Endothelial cell of umbilical vein (primary cell): ENCODE measurements at regions not wholly inside any gene's neighbourhood (a gene's known extent, or its start where the extent isn't known, plus 50 kb on each side); places are given as distances from the start of the nearest gene placed in this dataset.

ENCODE experiments used
- BruUV-seq: library from RNA; stranded (reverse); fragments of 400-500 nt; replicated peaks from 2 replicates; lab custom pipeline; 2021; lab: Mats Ljungman, UMichigan
- CTCF ChIA-PET: fragments of 300-600, 350-600 bp; sonication (Branson Sonifier 250); formaldehyde crosslinking; loops from one replicate; lab custom pipeline; 2021; ENCODE audit warnings: antibody characterized with exemption, inconsistent platforms; lab: Charles Lee
- POLR2A ChIA-PET: fragments of 300-600, 350-600 bp; sonication (Branson Sonifier 250); formaldehyde crosslinking; loops from one replicate; lab custom pipeline; 2021; ENCODE audit warnings: antibody characterized with exemption, inconsistent platforms; lab: Charles Lee
- DNase-seq: peaks from one replicate; pipeline ENCODE4 v3.0.0-alpha.2; 2011; ENCODE audit warnings: low read depth, low spot score
- FAIRE-seq: peaks from 2 replicates; lab custom pipeline; 2011; peaks lifted over from hg19 to GRCh38; lab: Jason Lieb, UNC
- H2AFZ ChIP-seq: 2 replicates; pipeline ENCODE4 v1.6.0; 2012; ENCODE audit warnings: low read depth, low read length, control low read depth, inconsistent platforms
- H3K27ac ChIP-seq: 2 replicates; pipeline ENCODE4 v1.5.1; 2011; ENCODE audit warnings: low read depth, mild to moderate bottlenecking, control low read depth, low read length, moderate library complexity; ENCODE audit not compliant: insufficient read depth
- H3K27me3 ChIP-seq, 2 experiments: 2 replicates each; pipeline versions ENCODE4 v1.6.0 to v1.6.1; 2011; ENCODE audit warnings: low read length in 2 of 2, mixed read lengths in 1 of 2; ENCODE audit not compliant: control insufficient read depth in 2 of 2, insufficient read depth in 2 of 2
- H3K36me3 ChIP-seq, 2 experiments: 2 replicates in 1 of 2; 3 replicates in 1 of 2; pipeline ENCODE4 v1.5.1; 2011; ENCODE audit warnings: low read length in 2 of 2, mild to moderate bottlenecking in 1 of 2, moderate library complexity in 1 of 2; ENCODE audit not compliant: control insufficient read depth in 2 of 2, insufficient read depth in 2 of 2; ENCODE audit errors: extremely low read depth in 1 of 2
- H3K4me1 ChIP-seq: 3 replicates; pipeline ENCODE4 v1.5.1; 2011; ENCODE audit warnings: mild to moderate bottlenecking, low read length; ENCODE audit not compliant: control insufficient read depth, insufficient read depth; ENCODE audit errors: extremely low read depth
- H3K4me2 ChIP-seq: 2 replicates; pipeline ENCODE4 v1.6.1; 2011; ENCODE audit warnings: low read length, control low read depth, mixed read lengths; ENCODE audit not compliant: insufficient read depth
- H3K4me3 ChIP-seq, 3 experiments: fragments of 200-600 bp in 1 of 3; sonication (generic), shearing (Covaris generic) in 1 of 3; replicated peaks in 1 of 3; 2 replicates each; pipeline ENCODE4 v1.5.1; 2011 to 2016; ENCODE audit warnings: control low read depth in 3 of 3, low read length in 3 of 3, mild to moderate bottlenecking in 2 of 3, inconsistent platforms in 1 of 3, low read depth in 1 of 3, moderate library complexity in 1 of 3; ENCODE audit not compliant: insufficient read depth in 1 of 3
- H3K79me2 ChIP-seq: 2 replicates; pipeline ENCODE4 v1.6.0; 2012; ENCODE audit warnings: low read length, inconsistent platforms; ENCODE audit not compliant: control insufficient read depth, insufficient read depth
- H3K9ac ChIP-seq: replicated peaks from 2 replicates; pipeline ENCODE3; 2011; ENCODE audit warnings: low read length, control low read depth; ENCODE audit not compliant: insufficient read depth; ENCODE audit errors: extremely low read depth
- H3K9me1 ChIP-seq: replicated peaks from 3 replicates; pipeline ENCODE4 v1.6.0; 2011; ENCODE audit warnings: mild to moderate bottlenecking, low read length; ENCODE audit not compliant: control insufficient read depth, insufficient read depth; ENCODE audit errors: extremely low read depth
- H3K9me3 ChIP-seq: replicated peaks from 2 replicates; pipeline ENCODE4 v1.5.1; 2012; ENCODE audit warnings: low read length, inconsistent platforms; ENCODE audit not compliant: control insufficient read depth, insufficient read depth
- H4K20me1 ChIP-seq: replicated peaks from 2 replicates; pipeline ENCODE3; 2011; ENCODE audit warnings: mild to moderate bottlenecking, low read length; ENCODE audit not compliant: control insufficient read depth, insufficient read depth; ENCODE audit errors: extremely low read depth
- EZH2 ChIP-seq: IDR thresholded peaks from 2 replicates; pipeline ENCODE4 v1.6.1; 2012; ENCODE audit warnings: borderline replicate concordance, low read depth, mild to moderate bottlenecking, moderate library complexity, low read length, inconsistent platforms; ENCODE audit not compliant: severe bottlenecking
- FOS ChIP-seq: IDR thresholded peaks from 2 replicates; pipeline ENCODE4 v1.6.1; 2011; ENCODE audit warnings: mild to moderate bottlenecking, low read length, moderate library complexity, borderline replicate concordance; ENCODE audit not compliant: insufficient read depth
- GATA2 ChIP-seq: IDR thresholded peaks from 2 replicates; pipeline ENCODE4 v1.7.0; 2011; ENCODE audit warnings: low read depth, mild to moderate bottlenecking, moderate library complexity, mixed read lengths, low read length; ENCODE audit not compliant: insufficient read length, insufficient read depth
- JUN ChIP-seq: IDR thresholded peaks from 2 replicates; pipeline ENCODE4 v1.6.1; 2011; ENCODE audit warnings: borderline replicate concordance, low read depth; ENCODE audit not compliant: insufficient read length, insufficient read depth
- MAX ChIP-seq: IDR thresholded peaks from 2 replicates; pipeline ENCODE4 v1.6.1; 2011; ENCODE audit not compliant: insufficient read depth, insufficient read length
- MYC ChIP-seq: IDR thresholded peaks from one replicate; pipeline ENCODE4 v1.6.1; 2011; ENCODE audit warnings: mild to moderate bottlenecking, low read depth, low read length
- POLR2A ChIP-seq: IDR thresholded peaks from 2 replicates; pipeline ENCODE4 v1.6.1; 2012; ENCODE audit warnings: low read depth, mild to moderate bottlenecking, control low read depth, low read length
- POLR2AphosphoS5 ChIP-seq: IDR thresholded peaks from 2 replicates; pipeline ENCODE4 v1.6.1; 2012; ENCODE audit warnings: low read depth, mild to moderate bottlenecking, control low read depth, low read length, moderate library complexity; ENCODE audit not compliant: insufficient read depth
- dilution Hi-C: fragments of 300-500 bp; cut with MboI; formaldehyde crosslinking; loops from one replicate; pipeline ENCODE4 v1.15.0; 2019; ENCODE audit warnings: low sequenced_read_pairs; ENCODE audit not compliant: extremely low pct_ligation_motif_present
- intact Hi-C: fragments of 100-400 bp; cut with micrococcal nuclease; formaldehyde crosslinking; loops from one replicate; pipeline ENCODE4 v1.10.0; 2022
- TF ChIP-seq, protein P1 (sequence below), 2 donors: IDR thresholded peaks; 1 replicate in 1 of 2; 2 replicates in 1 of 2; pipeline ENCODE4 v1.5.1; 2011; ENCODE audit warnings: low read length in 2 of 2, mild to moderate bottlenecking in 2 of 2, moderate library complexity in 2 of 2, control low read depth in 1 of 2, inconsistent platforms in 1 of 2, low read depth in 1 of 2; ENCODE audit not compliant: insufficient read depth in 1 of 2; ENCODE audit errors: extremely low read depth in 1 of 2

- H4K20me1 ChIP-seq, result no peaks in the 10 kb centered on the region
- ChIA-PET CTCF (no interaction called here), POLR2A (no interaction called here)
- no peak overlapping the region for H3K9ac ChIP-seq
- no peak for TF ChIP-seq JUN
- TF ChIP-seq GATA2, result no peak
- TF ChIP-seq FOS, result no peak
- no peak for TF ChIP-seq MAX
- no peak for TF ChIP-seq MYC
- TF ChIP-seq, protein P1, sequence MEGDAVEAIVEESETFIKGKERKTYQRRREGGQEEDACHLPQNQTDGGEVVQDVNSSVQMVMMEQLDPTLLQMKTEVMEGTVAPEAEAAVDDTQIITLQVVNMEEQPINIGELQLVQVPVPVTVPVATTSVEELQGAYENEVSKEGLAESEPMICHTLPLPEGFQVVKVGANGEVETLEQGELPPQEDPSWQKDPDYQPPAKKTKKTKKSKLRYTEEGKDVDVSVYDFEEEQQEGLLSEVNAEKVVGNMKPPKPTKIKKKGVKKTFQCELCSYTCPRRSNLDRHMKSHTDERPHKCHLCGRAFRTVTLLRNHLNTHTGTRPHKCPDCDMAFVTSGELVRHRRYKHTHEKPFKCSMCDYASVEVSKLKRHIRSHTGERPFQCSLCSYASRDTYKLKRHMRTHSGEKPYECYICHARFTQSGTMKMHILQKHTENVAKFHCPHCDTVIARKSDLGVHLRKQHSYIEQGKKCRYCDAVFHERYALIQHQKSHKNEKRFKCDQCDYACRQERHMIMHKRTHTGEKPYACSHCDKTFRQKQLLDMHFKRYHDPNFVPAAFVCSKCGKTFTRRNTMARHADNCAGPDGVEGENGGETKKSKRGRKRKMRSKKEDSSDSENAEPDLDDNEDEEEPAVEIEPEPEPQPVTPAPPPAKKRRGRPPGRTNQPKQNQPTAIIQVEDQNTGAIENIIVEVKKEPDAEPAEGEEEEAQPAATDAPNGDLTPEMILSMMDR (IDR thresholded peaks at IDR 0.05; ENCODE audit: extremely low read depth in 1 of 2, insufficient read depth in 1 of 2, low read depth in 1 of 2, low read length in 2 of 2), result no peak
- TF ChIP-seq POLR2AphosphoS5, result no peak
- TF ChIP-seq POLR2A, result no peak
- TF ChIP-seq EZH2, result no peak
- BruUV-seq, result no TSS peak
- dilution Hi-C loops (no loop called here), intact Hi-C loops (no loop called here)
- H3K36me3 ChIP-seq, result no peaks in the 10 kb centered on the region
- no peak overlapping the region for H3K4me3 ChIP-seq
- no peak overlapping the region for H3K4me2 ChIP-seq
- H3K27ac ChIP-seq, result no peak overlapping the region
- H3K79me2 ChIP-seq, result no peaks in the 10 kb centered on the region
- no peaks in the 10 kb centered on the region for H3K27me3 ChIP-seq
- H3K4me1 ChIP-seq, result no peaks in the 10 kb centered on the region
- no peak for FAIRE-seq
- no peak overlapping the region for H2AFZ ChIP-seq
- peaks cover 7% of the 10 kb centered on the region for H3K9me3 ChIP-seq
- no peaks in the 10 kb centered on the region for H3K9me1 ChIP-seq
- no peak for DNase-seq
Observed at GRCh38 chr2:6234702-6235101, 542.5 kb downstream of the SOX11 start.
